GM18502 (cell line): ENCODE measurements at regions not wholly inside any gene's neighbourhood (a gene's known extent, or its start where the extent isn't known, plus 50 kb on each side); places are given as distances from the start of the nearest gene placed in this dataset.
"Not testable (repeated sequence)": the region's sequence is repeated elsewhere in the genome, so short reads cannot be mapped to it uniquely, and the experiment has no call there.

ENCODE experiments used
- ATAC-seq: cut with Tn5 transposase; IDR thresholded peaks from one replicate; pipeline ENCODE4 v1.9.1; 2021; ENCODE audit warnings: mild to moderate bottlenecking; ENCODE audit not compliant: unreplicated experiment, poor library complexity

GRCh38 chr1:105027838-105028471 is 1278.3 kb downstream of the AMY1C start:
- ATAC-seq, result no peak

GRCh38 chr1:105072446-105072845 is 1322.7 kb downstream of the AMY1C start:
- no peak for ATAC-seq

- no peak for ATAC-seq
Measured at GRCh38 chr1:105072850-105073249, 1323.2 kb downstream of the AMY1C start.

- ATAC-seq, result no peak
Measured at GRCh38 chr1:105073660-105074059, 1324.0 kb downstream of the AMY1C start.

- ATAC-seq, result no peak
Measured at GRCh38 chr1:105083611-105084010, 1333.9 kb downstream of the AMY1C start.

GRCh38 chr1:105087506-105087905 is 1337.8 kb downstream of the AMY1C start:
- no peak for ATAC-seq

- no peak for ATAC-seq
Measured at GRCh38 chr1:105088166-105088565, 1338.5 kb downstream of the AMY1C start.

- not testable (repeated sequence) for ATAC-seq
Measured at GRCh38 chr1:105093893-105094292, 1344.2 kb downstream of the AMY1C start.

GRCh38 chr1:105100102-105100501 is 1350.4 kb downstream of the AMY1C start:
- ATAC-seq, result no peak

GRCh38 chr1:105101261-105101660 is 1351.6 kb downstream of the AMY1C start:
- ATAC-seq, result no peak

GRCh38 chr1:105102371-105102770 is 1352.7 kb downstream of the AMY1C start:
- ATAC-seq, result no peak

- no peak for ATAC-seq
Measured at GRCh38 chr1:105122041-105122440, 1372.3 kb downstream of the AMY1C start.

GRCh38 chr1:105137543-105138457 is 1388.1 kb downstream of the AMY1C start:
- no peak for ATAC-seq

GRCh38 chr1:105138458-105138893 is 1388.8 kb downstream of the AMY1C start:
- no peak for ATAC-seq

GRCh38 chr1:105172788-105173187 is 1423.1 kb downstream of the AMY1C start:
- ATAC-seq, result no peak

GRCh38 chr1:105180789-105181188 is 1431.1 kb downstream of the AMY1C start:
- ATAC-seq, result no peak

GRCh38 chr1:105204836-105205371 is 1455.2 kb downstream of the AMY1C start:
- ATAC-seq, result no peak

GRCh38 chr1:105208581-105208980 is 1458.9 kb downstream of the AMY1C start:
- no peak for ATAC-seq

GRCh38 chr1:105210747-105211146 is 1461.0 kb downstream of the AMY1C start:
- no peak for ATAC-seq

- ATAC-seq, result no peak
Measured at GRCh38 chr1:105231378-105231777, 1481.7 kb downstream of the AMY1C start.

GRCh38 chr1:105243411-105243810 is 1493.7 kb downstream of the AMY1C start:
- ATAC-seq, result no peak
